K562 (cell line): ENCODE measurements at regions not wholly inside any gene's neighbourhood (a gene's known extent, or its start where the extent isn't known, plus 50 kb on each side); places are given as distances from the start of the nearest gene placed in this dataset.

Experiments
- ATAC-seq: fragments of 200-7000 bp; cut with Tn5 transposase; 3 replicates; pipeline ENCODE4 v1.9.1; 2020; ENCODE audit warnings: moderate library complexity
- BruUV-seq: library from RNA; stranded (reverse); fragments of 400-500 nt; replicated peaks from 2 replicates; lab custom pipeline; 2021; lab: Mats Ljungman, UMichigan
- CTCF ChIA-PET: fragments of 300-600 bp; formaldehyde crosslinking; extraction: SDS; loops from one replicate; lab custom pipeline; 2021; ENCODE audit warnings: low intra/inter-chr PET ratio; lab: Yijun Ruan, JAX
- POLR2A ChIA-PET: fragments of 300-600, 350-650 bp; sonication (Branson Sonifier 250); formaldehyde crosslinking; extraction: SDS; loops from one replicate; lab custom pipeline; 2021; ENCODE audit warnings: antibody characterized with exemption, inconsistent platforms; lab: Yijun Ruan, JAX
- DNase-seq, 4 experiments: peaks; one replicate each; pipeline versions ENCODE4 v3.0.0 to v3.0.0-alpha.2; 2011 to 2018; ENCODE audit warnings: low spot score in 3 of 4, mixed read lengths in 3 of 4; ENCODE audit errors: extremely low read depth in 1 of 4
- FAIRE-seq: peaks from 2 replicates; lab custom pipeline; 2011; peaks lifted over from hg19 to GRCh38; lab: Jason Lieb, UNC
- H2AFZ ChIP-seq: 2 replicates; pipeline ENCODE4 v1.6.0; 2011; ENCODE audit warnings: low read depth, low read length, control low read depth, inconsistent platforms
- H3K27ac ChIP-seq: fragments of 200-600 bp; 3 replicates; pipeline ENCODE4 v1.8.0; 2011; ENCODE audit warnings: low read depth, mild to moderate bottlenecking, control low read depth, inconsistent platforms, low read length, moderate library complexity, mixed read lengths; ENCODE audit errors: extremely low read depth
- H3K27me3 ChIP-seq, 2 experiments: fragments of 300-600 bp in 1 of 2; 2 replicates in 1 of 2; 3 replicates in 1 of 2; pipeline versions ENCODE4 v1.6.0 to v1.8.0; 2011; ENCODE audit warnings: inconsistent platforms in 2 of 2, low read length in 2 of 2, mild to moderate bottlenecking in 1 of 2, mixed read lengths in 1 of 2, moderate library complexity in 1 of 2; ENCODE audit not compliant: control insufficient read depth in 2 of 2, insufficient read depth in 2 of 2
- H3K36me3 ChIP-seq: fragments of 300-600 bp; 3 replicates; pipeline ENCODE4 v1.8.0; 2011; ENCODE audit warnings: mild to moderate bottlenecking, low read length, inconsistent platforms; ENCODE audit not compliant: control insufficient read depth, insufficient read depth
- H3K4me1 ChIP-seq, 2 experiments: fragments of 200-600 bp in 1 of 2; replicated peaks in 1 of 2; 2 replicates in 1 of 2; 3 replicates in 1 of 2; pipeline versions ENCODE4 v1.5.1 to v1.8.0; 2011; ENCODE audit warnings: inconsistent platforms in 2 of 2, low read length in 2 of 2, mild to moderate bottlenecking in 1 of 2, mixed read lengths in 1 of 2, moderate library complexity in 1 of 2; ENCODE audit not compliant: control insufficient read depth in 2 of 2, insufficient read depth in 2 of 2
- H3K4me2 ChIP-seq: 2 replicates; pipeline ENCODE4 v1.6.1; 2011; ENCODE audit warnings: low read length, control low read depth, inconsistent platforms, mixed read lengths; ENCODE audit not compliant: insufficient read depth
- H3K4me3 ChIP-seq: fragments of 200-600 bp; sonication (generic), shearing (Covaris generic); 2 replicates; pipeline ENCODE4 v1.5.1; 2016; ENCODE audit warnings: control low read depth, inconsistent platforms
- H3K79me2 ChIP-seq: fragments of 200-600 bp; 3 replicates; pipeline ENCODE4 v1.8.0; 2011; ENCODE audit warnings: low read length, inconsistent platforms; ENCODE audit not compliant: control insufficient read depth, insufficient read depth
- H3K9ac ChIP-seq, 2 experiments: 2 replicates each; pipeline versions ENCODE4 v1.6.0 to v1.6.1; 2011; ENCODE audit warnings: low read depth in 2 of 2, low read length in 2 of 2, control low read depth in 1 of 2, inconsistent platforms in 1 of 2, mild to moderate bottlenecking in 1 of 2, mixed read lengths in 1 of 2; ENCODE audit not compliant: insufficient read depth in 1 of 2
- H3K9me1 ChIP-seq: one replicate; pipeline ENCODE4 v1.6.0; 2011; ENCODE audit warnings: inconsistent platforms, mild to moderate bottlenecking, low read length, moderate library complexity; ENCODE audit not compliant: control insufficient read depth, insufficient read depth
- H3K9me3 ChIP-seq: replicated peaks from 2 replicates; pipeline ENCODE4 v1.5.1; 2011; ENCODE audit warnings: low read depth, low read length, inconsistent platforms; ENCODE audit not compliant: control insufficient read depth, insufficient read depth
- H4K20me1 ChIP-seq: replicated peaks from 2 replicates; pipeline ENCODE4 v1.6.1; 2011; ENCODE audit warnings: low read length, inconsistent platforms, mixed read lengths; ENCODE audit not compliant: control insufficient read depth, insufficient read depth
- GTF3C2 ChIP-seq: IDR thresholded peaks from 3 replicates; pipeline ENCODE4 v1.6.1; 2011; ENCODE audit warnings: borderline replicate concordance, mild to moderate bottlenecking, moderate library complexity; ENCODE audit not compliant: insufficient read length; ENCODE audit errors: extremely low read depth
- MYBL2 ChIP-seq, 2 experiments: fragments of 450-650 bp in 1 of 2; sonication (generic) in 1 of 2; formaldehyde crosslinking in 1 of 2; IDR thresholded peaks; 2 replicates each; pipeline versions ENCODE4 v1.6.1 to v1.8.1; 2017 to 2022; ENCODE audit warnings: borderline replicate concordance in 1 of 2, inconsistent platforms in 1 of 2, low read depth in 1 of 2, mild to moderate bottlenecking in 1 of 2, missing genetic modification reagents in 1 of 2, moderate library complexity in 1 of 2
- NR0B1 ChIP-seq: fragments of 450-650 bp; IDR thresholded peaks from one replicate; pipeline ENCODE4 v1.6.1; 2018; ENCODE audit warnings: mild to moderate bottlenecking, moderate library complexity; ENCODE audit not compliant: partially characterized antibody
- ZNF507 ChIP-seq: conservative IDR thresholded peaks from 2 replicates; pipeline ENCODE4 v1.6.1; 2017; ENCODE audit warnings: missing genetic modification characterization, missing compliant biosample characterization
- WGBS: fragments of 100-300 bp; shearing (Covaris generic); methylation state at CpG from one replicate; pipeline ENCODE4 v1.1.6; 2016; ENCODE audit warnings: low coverage, mixed read lengths; ENCODE audit not compliant: insufficient coverage; ENCODE audit errors: missing lambda C conversion rate; 5-methylcytosine and 5-hydroxymethylcytosine counted together
- in situ Hi-C: fragments of 300-500 bp; cut with MboI; formaldehyde crosslinking; loops from 4 replicates; pipeline ENCODE4 v1.15.0; 2018; ENCODE audit warnings: inconsistent platforms, mixed read lengths
- intact Hi-C: fragments of 100-400 bp; cut with micrococcal nuclease; formaldehyde crosslinking; loops from 2 replicates; pipeline ENCODE4 v1.14.2; 2022

GRCh38 chr3:193769437-193769836, 176.4 kb downstream of the OPA1 start:
- no peak for TF ChIP-seq GTF3C2
- TF ChIP-seq MYBL2 (IDR thresholded peaks at IDR 0.05; ENCODE audit: low read depth): no peak
- no peak for TF ChIP-seq MYBL2 (CRISPR knock-in tag; IDR thresholded peaks at IDR 0.05; ENCODE audit: borderline replicate concordance)
- no peak for TF ChIP-seq NR0B1
- no peak for TF ChIP-seq ZNF507 (tag)
- no TSS peak for BruUV-seq
- H3K9me3 ChIP-seq: no peaks in the 10 kb centered on the region; the same call in none of the 2 replicates
- no peaks in the 10 kb centered on the region for H3K27me3 ChIP-seq
- H3K9me1 ChIP-seq: no peaks in the 10 kb centered on the region
- POLR2A ChIA-PET: interaction anchor here (0.6 kb wide), 1 partner anchor 171 kb away, joined by 3 read pairs; no protein-coding TSS in a partner anchor
- H3K4me2 ChIP-seq: no peak overlapping the region
- peaks cover 0 to 3% of the 10 kb centered on the region in 2 experiments; a peak in 2 of 5 replicates for H3K4me1 ChIP-seq
- no peak overlapping the region for H3K9ac ChIP-seq
- H3K27ac ChIP-seq: no peak overlapping the region
- no peak for FAIRE-seq
- no peak overlapping the region for H3K4me3 ChIP-seq
- CTCF ChIA-PET: no interaction called here
- DNase-seq: no peak
- ATAC-seq: no peak
- no peaks in the 10 kb centered on the region for H3K36me3 ChIP-seq
- no peaks in the 10 kb centered on the region for H4K20me1 ChIP-seq
- in situ Hi-C loops (no loop called here), intact Hi-C loops (no loop called here)
- H3K79me2 ChIP-seq: no peaks in the 10 kb centered on the region
- WGBS: 39% methylated on average over 2 of the region's 2 CpGs
- no peak overlapping the region for H2AFZ ChIP-seq
